HL-60 (cell line): ENCODE measurements at regions not wholly inside any gene's neighbourhood (a gene's known extent, or its start where the extent isn't known, plus 50 kb on each side); places are given as distances from the start of the nearest gene placed in this dataset.

ENCODE experiments used
- CTCF ChIP-seq: IDR thresholded peaks from one replicate; pipeline ENCODE4 v1.5.1; 2011; ENCODE audit warnings: low read length, control low read depth, inconsistent platforms; ENCODE audit not compliant: insufficient read depth
- GABPA ChIP-seq: IDR thresholded peaks from 2 replicates; pipeline ENCODE4 v1.6.1; 2012; ENCODE audit warnings: low read depth
- REST ChIP-seq: IDR thresholded peaks from 2 replicates; pipeline ENCODE4 v1.6.1; 2012; ENCODE audit warnings: low read depth; ENCODE audit not compliant: insufficient replicate concordance

GRCh38 chr9:29285818-29286217 lies 1712.5 kb upstream of the C9orf72 start:
- no peak for TF ChIP-seq CTCF
- TF ChIP-seq REST: no peak
- no peak for TF ChIP-seq GABPA
